GM23248 (cell line): ENCODE measurements at regions not wholly inside any gene's neighbourhood (a gene's known extent, or its start where the extent isn't known, plus 50 kb on each side); places are given as distances from the start of the nearest gene placed in this dataset.

ENCODE experiments used
- EZH2 ChIP-seq: fragments of 200-600 bp; sonication (generic); IDR thresholded peaks from 2 replicates; pipeline ENCODE4 v1.6.1; 2018; ENCODE audit warnings: antibody characterized with exemption, mild to moderate bottlenecking; ENCODE audit not compliant: insufficient read depth, poor library complexity, severe bottlenecking
- EZH2phosphoT487 ChIP-seq: fragments of 200-600 bp; sonication (generic); IDR thresholded peaks from 2 replicates; pipeline ENCODE4 v1.6.1; 2018; ENCODE audit warnings: antibody characterized with exemption, moderate library complexity, mild to moderate bottlenecking, low read depth; ENCODE audit not compliant: insufficient read depth

GRCh38 chr5:92711956-92712355, 869.1 kb downstream of the NR2F1-AS1 start:
- TF ChIP-seq EZH2phosphoT487 (no peak), EZH2 (no peak)
